ENCODE measurements at regions not wholly inside any gene's neighbourhood (a gene's known extent, or its start where the extent isn't known, plus 50 kb on each side); places are given as distances from the start of the nearest gene placed in this dataset.

DNA sequence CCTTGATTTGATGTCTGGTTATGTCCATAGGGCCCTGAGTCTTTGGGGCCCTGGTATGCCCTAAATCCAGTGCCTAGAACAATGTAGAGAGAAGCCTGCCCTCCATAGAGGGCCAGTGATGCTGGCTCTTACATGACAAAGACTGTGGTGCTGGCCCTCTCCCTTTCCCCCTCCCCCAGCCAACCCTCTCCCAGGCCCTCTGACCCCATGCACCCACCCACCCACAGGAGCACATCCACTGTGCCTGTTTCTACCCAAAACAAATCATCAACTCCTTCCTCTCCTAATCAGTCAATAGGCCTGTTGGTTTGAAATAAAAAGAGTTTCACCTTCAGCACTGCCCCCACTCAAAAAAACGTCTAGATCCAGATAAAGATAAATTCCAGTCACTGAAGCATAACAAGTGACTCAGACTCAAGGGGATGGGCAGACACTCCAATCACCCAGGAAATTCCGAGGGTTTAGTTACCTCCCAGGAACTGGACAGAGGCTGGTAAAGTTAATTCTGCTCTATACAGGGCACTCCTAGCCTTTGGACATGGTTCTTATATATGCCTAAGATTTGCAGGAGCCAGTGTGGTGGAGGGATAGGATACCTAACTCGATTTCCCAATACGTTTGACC, 144.8 kb upstream of the VANGL1 start:
- TF ChIP-seq CTCF (IDR thresholded peaks at IDR 0.05; ENCODE audit: control insufficient read depth, extremely low read depth, insufficient read depth), result no peak
- no peak overlapping the region for H3K4me3 ChIP-seq (ENCODE audit: low read depth, low read length)
- no peak for DNase-seq (ENCODE audit: low read depth)

- no peak overlapping the region for H3K4me3 ChIP-seq (ENCODE audit: low read depth, low read length)
- no peak for TF ChIP-seq CTCF (IDR thresholded peaks at IDR 0.05; ENCODE audit: control insufficient read depth, extremely low read depth, insufficient read depth)
- DNase-seq (ENCODE audit: low read depth), result no peak
Measured at GRCh38 chr1:115495625-115496024, 146.1 kb upstream of the VANGL1 start.

DNA sequence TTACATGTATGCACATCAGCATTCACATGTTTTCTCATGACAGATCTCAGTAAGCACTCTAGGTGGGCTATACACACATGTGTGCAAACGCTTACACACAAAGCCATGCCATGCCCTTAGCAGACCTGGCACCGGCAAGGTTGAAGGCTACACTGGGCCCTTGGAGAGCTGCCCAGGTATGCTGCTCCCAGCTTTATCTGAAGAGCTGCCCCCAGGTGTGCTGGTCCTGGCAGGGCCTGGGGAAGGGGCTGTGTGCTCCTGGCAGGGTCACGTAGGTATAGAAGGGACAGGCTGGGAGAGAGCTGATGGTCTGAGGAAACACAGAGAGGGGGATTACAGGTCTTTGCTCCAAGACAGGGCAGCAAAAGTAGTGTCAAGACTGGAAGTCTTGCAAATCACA, 146.7 kb upstream of the VANGL1 start:
- DNase-seq (ENCODE audit: low read depth), result no peak
- H3K4me3 ChIP-seq (ENCODE audit: low read depth, low read length), result no peak overlapping the region
- no peak for TF ChIP-seq CTCF (IDR thresholded peaks at IDR 0.05; ENCODE audit: control insufficient read depth, extremely low read depth, insufficient read depth)

- TF ChIP-seq CTCF (IDR thresholded peaks at IDR 0.05; ENCODE audit: control insufficient read depth, extremely low read depth, insufficient read depth), result no peak
- DNase-seq (ENCODE audit: low read depth), result no peak
Measured at GRCh38 chr1:115493834-115494233, 147.9 kb upstream of the VANGL1 start.

DNA sequence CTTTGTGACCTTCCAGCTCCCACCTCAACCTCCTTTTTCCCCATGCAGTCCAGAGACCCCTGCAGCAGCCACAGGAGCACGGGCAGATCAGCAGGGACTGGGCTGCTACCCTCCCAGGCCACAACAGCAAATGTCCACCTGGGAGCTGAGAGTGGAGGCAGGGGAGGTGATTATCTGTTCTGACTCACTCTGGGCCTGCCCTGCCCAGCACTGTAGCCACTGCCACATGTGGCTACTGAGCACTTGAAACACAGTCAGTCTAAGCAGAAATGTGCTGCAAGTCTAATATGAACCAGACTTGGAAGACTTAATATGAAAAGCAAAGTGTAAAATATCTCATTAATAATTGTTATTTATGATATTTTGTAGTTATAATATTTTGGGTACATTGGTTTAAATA, 148.9 kb upstream of the VANGL1 start:
- DNase-seq (ENCODE audit: low read depth), result no peak
- no peak overlapping the region for H3K4me3 ChIP-seq (ENCODE audit: low read depth, low read length)
- no peak for TF ChIP-seq CTCF (IDR thresholded peaks at IDR 0.05; ENCODE audit: control insufficient read depth, extremely low read depth, insufficient read depth)

More at GRCh38 chr1:115493834-115494233, 147.9 kb upstream of the VANGL1 start:
- no peak overlapping the region for H3K4me3 ChIP-seq (ENCODE audit: low read depth, low read length)

- H3K4me3 ChIP-seq (ENCODE audit: low read depth, low read length), result no peak overlapping the region
- no peak for DNase-seq (ENCODE audit: low read depth)
- TF ChIP-seq CTCF (IDR thresholded peaks at IDR 0.05; ENCODE audit: control insufficient read depth, extremely low read depth, insufficient read depth), result no peak
Measured at GRCh38 chr1:115492019-115492595, 149.7 kb upstream of the VANGL1 start.
